ENCODE measurements at regions not wholly inside any gene's neighbourhood (a gene's known extent, or its start where the extent isn't known, plus 50 kb on each side); places are given as distances from the start of the nearest gene placed in this dataset.
"Not testable (repeated sequence)": the region's sequence is repeated elsewhere in the genome, so short reads cannot be mapped to it uniquely, and the experiment has no call there.

DNA sequence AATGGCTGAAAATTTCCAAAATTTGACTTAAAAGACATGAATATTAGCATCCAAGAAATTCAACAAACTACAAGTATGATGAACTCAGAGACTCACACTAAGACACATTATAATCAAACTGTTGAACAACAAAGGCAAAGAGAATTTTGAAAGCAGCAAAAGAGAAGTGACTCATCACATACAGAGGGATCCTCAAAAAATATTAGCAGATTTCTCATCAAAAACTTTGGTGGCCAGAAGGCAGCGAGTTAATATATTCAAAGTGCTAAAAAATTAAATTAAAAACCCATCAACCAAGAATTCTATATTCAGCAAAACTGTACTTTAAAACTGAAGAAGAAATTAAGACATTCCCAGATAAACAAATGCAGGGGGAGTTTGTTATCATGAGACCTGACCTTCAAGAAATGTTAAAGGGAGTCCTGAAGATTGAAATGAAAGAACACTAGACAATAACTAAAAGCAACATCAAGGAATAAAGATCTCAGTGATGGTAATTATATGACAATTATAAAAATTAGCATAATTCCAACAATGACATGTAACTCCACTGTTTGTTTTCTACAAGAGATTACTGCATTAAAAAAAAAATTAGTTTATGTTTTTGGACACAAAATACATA, 150.0 kb downstream of the RNASET2 start:
- DNase-seq (ENCODE audit: low read depth), result no peak

DNA sequence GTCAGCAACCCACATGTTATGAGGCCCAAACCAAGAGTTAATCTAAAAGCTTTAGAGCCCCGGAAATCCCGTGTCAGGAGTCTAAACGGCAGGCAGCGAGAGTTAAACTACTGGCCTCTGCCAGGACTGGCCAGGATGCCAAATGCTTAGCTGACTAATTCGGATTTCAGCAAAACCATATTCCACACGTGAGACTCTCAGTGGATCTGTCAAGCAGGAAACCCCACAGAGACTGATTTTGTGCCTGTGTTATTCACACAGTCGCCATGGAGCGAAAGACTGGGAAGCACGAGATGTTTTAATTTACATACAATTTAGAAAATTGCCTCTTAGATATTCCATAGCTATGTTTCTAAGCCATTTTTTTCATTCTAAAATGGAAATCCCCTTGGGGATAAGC, 152.9 kb downstream of the RNASET2 start:
- no peak for DNase-seq (ENCODE audit: low read depth)

DNA sequence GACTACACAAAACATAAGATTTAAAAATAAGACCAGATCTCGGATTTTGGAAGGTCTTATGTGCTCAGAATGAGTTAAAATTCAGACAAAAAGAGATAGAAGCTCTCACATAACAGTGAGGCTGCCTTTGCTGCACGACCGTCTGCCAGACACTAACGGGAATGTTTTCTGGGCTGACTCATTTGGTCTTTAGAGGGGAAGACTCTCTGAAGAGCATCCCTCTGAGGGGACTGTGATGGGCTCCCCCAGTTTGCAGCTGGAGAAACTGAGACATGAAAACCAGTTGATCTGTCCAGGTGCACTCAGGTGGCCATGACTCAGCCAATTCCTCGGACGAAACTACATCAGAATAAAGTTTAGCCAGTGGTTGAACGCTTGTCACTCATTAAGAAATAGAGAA, 153.9 kb downstream of the RNASET2 start:
- no peak for DNase-seq (ENCODE audit: low read depth)

DNA sequence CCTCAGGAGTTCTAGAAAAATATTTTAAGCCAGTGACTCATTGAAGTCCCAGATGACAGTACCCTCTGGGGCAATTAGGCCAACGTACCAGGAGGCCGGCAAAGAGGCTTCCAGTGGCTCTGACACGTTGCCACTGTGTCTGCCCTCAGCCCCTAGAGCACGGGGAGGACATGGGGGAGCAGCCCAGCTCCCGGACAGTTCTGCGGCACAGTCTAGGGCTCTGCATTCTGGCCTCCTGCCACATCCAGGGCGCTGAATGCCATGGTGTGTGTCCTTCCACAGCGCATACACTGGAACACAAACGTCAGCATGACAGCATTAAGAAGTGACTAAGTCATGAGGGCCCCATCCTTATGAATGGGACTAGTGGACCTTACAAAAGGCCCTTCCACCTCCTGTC, 156.2 kb downstream of the RNASET2 start:
- DNase-seq (ENCODE audit: low read depth), result no peak

DNA sequence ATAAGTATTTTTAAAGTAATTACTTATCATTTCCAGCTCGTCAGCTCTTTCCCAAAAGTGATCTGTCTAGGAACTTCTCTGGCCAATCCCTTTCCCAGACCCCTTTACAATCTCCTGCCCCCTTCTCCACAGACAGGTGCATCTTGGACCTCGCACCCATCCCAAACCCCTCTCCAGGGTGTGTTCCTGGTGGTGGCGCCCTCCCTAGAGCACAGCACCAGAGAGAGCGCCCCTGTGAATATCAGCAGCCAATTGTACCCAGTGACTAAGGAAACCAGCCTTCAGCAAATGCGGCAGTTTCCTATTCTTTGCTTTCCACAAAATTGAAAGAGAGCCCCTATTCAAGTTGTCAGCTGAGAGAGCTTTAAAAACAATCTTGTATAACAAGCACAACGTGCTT, 157.7 kb downstream of the RNASET2 start:
- DNase-seq (ENCODE audit: low read depth), result no peak

DNA sequence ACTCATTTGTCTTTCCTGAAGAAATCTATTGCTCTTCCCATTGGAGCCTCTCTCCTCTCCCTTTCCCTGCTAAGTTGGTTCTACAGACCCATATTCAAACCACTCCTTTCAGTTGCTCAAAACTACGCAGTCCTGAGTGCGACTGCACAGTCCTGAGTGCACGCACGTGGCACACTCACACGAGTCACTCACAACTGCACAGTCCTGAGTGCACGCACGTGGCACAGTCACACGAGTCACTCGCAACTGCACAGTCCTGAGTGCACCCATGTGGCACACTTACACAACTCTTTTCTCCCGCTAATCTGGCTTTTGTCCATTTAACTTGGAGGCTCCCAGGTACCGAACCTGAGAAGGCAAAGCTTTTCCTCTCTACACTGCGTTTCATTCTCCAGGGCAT, 159.7 kb downstream of the RNASET2 start:
- DNase-seq (ENCODE audit: low read depth), result no peak

DNA sequence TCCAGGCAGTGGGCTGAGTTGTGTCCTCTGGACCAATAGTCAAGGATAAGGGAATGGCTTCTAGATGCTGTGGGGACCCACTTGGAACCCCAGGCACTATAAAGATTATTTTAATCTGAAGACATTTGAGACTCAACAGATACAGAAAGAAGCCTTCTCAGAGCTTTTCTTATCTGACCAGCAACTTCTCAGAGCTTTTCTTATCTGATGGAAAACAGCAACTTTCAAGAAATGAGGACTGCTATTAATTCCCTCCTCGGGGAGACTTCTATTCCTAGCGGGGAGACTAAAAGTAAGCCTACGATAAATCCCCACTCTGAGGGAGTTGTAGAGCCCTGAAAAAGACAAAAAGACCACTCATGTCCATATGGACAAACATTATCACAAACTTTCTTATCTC, 160.5 kb downstream of the RNASET2 start:
- no peak for DNase-seq (ENCODE audit: low read depth)

DNA sequence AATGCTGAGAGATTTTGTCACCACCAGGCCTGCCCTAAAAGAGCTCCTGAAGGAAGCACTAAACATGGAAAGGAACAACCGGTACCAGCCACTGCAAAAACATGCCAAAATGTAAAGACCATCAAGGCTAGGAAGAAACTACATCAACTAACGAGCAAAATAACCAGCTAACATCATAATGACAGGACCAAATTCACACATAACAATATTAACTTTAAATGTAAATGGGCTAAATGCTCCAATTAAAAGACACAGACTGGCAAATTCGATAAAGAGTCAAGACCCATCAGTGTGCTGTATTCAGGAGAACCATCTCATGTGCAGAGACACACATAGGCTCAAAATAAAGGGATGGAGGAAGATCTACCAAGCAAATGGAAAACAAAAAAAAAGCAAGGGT, 163.8 kb upstream of the RPS6KA2 start:
- DNase-seq (ENCODE audit: low read depth), result not testable (repeated sequence)

DNA sequence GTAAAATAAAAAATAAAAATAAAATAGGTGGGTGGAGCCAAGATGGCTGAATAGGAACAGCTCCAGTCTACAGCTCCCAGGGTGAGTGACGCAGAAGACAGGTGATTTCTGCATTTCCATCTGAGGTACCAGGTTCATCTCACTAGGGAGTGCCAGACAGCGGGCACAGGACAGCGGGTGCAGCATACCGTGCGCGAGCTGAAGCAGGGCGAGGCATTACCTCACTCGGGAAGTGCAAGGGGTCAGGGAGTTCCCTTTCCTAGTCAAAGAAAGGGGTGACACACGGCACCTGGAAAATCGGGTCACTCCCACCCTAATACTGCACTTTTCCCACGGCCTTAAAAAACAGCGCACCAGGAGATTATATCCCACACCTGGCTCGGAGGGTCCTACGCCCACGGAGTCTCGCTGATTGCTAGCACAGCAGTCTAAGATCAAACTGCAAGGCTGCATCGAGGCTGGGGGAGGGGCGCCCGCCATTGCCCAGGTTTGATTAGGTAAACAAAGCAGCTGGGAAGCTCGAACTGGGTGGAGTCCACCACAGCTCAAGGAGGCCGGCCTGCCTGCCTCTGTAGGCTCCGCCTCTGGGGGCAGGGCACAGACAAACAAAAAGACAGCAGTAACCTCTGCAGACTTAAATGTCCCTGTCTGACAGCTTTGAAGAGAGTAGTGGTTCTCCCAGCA, 161.9 kb upstream of the RPS6KA2 start:
- not testable (repeated sequence) for DNase-seq (ENCODE audit: low read depth)

DNA sequence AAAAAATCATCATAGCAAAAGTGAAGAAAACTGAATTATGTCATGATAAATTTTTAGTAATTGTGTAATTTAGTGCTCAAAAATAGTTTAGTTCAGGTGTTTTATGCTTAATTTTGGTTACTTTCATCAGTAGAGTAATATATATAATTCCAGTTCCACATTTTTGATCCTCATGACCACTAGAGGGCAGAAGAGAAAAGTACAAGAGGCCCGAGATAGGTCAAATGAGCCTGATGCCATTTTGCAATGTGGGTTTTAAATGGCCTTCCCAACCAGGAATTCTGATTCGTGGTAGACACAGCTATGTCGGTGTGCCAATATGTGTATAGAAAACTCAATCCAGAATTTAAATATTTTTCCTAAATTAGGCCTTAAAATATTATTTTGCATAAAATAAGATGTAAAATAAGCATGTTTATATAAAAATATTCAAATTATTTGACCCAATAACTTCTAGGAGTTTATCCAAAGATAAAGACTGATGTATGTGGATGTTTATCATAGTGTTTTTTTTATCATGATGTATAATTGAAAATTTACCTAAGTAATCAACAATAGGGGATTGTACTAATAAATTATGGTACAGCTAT, 159.7 kb upstream of the RPS6KA2 start:
- no peak for DNase-seq (ENCODE audit: low read depth)

DNA sequence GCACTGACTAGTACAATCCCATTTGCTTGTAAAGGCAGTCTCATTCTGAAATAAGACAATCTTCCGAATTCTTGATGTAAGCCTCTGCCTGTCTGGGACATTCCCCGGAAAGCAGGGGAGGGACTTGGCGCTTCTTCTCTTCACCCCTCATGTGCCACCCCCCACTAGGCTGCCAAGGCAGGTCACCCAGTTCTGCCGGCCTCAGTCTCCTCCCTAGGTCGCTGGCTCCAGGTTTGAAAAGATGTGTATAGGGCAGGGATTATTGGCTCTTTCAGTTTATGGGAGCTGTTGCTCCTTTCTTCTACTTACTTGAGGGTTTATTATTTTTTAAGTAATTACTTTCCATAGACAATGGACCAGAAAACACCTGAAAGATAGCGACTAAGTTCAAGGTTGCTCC, 158.1 kb upstream of the RPS6KA2 start:
- no peak for DNase-seq (ENCODE audit: low read depth)

DNA sequence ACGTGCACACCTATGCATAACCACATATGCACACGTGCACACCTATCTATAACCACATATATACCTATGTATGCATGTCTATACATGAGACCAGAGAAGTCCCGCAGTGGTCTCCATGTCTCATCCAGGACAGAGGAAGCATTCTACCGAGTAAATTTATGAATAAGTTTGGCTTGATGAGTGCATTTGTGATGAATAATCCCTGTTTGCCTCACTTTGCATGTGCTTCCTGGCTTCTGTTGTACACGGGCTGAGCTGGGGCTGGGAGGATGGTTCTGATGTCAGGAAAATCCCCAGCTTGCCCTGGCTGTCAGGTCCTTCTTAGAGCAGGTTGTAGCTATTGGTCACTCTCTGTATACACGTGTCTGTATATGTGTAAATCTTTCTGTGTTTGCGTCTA, 157.6 kb upstream of the RPS6KA2 start:
- no peak for DNase-seq (ENCODE audit: low read depth)

DNA sequence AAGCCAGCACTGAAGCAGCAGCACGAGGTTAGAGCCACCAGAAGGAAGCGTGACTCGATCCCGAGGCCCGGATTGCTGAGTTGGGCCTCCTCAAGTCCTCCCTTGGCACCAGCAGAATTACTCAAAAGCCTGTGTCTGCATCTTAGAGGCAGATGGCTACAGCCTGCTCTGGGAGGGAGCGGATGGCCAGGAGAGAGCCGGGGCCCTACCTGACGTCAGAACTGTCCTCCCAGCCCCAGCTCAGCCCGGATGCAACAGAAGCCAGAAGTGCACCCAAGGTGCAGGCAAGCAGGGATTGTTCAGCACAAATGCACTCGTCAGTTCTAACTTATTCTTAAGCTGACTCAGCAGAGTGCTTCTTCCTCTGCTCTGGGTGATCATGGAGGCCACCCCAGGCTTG, 155.5 kb upstream of the RPS6KA2 start:
- DNase-seq (ENCODE audit: low read depth), result no peak

DNA sequence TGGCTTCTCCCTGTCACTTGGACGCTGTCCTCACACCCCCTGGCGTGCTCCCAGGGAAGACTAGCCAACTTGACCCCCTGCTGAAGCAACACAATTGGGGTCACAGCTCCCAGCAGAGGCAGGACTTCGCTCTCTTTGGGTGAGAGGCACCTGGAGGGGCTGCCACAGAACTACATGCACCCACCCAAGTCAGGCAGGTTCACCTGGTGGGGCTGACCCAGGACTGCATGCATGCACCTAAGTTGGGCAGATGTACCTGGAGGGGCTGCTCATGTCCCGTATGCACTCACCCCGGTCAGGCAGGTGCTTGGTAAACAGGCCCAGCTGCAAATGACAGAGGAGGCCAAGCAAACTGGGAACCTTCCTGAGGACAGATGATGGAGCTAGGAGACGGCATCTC, 154.3 kb upstream of the RPS6KA2 start:
- DNase-seq (ENCODE audit: low read depth), result no peak

DNA sequence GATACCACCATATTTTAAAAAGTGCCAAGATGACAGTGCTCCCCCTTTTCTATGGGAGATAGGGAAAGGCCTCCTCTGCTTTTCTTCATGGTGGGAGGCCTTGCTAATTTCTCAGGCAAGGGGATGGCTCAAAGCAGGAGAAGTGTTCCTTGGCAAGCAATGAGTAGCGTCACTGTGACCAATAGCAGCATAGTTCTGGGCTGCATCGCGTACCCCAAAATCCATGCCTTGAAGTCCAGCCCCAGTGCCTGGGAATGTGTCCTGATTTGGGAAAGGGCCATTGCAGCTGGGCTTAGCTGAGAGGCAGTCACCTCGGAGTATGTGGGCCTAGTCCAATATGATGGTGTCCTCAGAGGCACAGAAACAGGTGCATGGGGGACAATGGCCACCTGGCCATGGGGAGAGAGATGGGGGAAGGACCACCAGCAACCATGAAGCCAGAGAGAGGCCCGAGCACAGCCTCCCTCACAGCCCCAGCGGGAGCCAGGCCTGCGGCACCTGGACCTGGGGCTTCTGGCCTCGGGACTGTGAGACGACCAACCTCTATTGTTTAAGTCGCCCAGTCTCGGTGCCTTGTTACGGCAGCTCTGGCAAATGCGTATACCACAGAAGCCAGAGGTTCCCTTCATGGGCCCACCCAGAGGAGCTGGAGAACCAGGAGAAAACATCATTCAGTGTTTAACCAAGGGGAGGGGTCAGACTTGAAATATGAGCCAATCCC, 153.1 kb upstream of the RPS6KA2 start:
- DNase-seq (ENCODE audit: low read depth), result no peak

DNA sequence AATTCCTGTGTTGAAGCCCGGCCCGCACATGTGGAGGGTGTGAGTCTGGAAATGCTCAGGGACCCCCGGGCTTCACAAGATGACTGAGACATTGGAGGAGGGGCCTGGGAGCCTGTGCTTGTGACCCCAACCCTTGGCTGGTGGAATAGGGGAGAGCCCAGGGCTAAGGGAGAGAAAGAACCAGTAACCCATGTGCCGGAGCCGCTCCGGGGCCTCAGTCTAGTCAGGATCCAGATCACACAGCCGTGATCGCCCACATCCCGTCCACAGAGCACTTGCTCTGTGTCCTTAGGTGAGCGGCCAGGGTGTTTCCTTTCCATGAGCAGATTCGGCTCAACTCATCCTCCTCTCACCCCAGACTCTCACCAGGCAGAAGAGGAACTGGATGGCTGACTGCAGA, 152.3 kb upstream of the RPS6KA2 start:
- DNase-seq (ENCODE audit: low read depth), result no peak

DNA sequence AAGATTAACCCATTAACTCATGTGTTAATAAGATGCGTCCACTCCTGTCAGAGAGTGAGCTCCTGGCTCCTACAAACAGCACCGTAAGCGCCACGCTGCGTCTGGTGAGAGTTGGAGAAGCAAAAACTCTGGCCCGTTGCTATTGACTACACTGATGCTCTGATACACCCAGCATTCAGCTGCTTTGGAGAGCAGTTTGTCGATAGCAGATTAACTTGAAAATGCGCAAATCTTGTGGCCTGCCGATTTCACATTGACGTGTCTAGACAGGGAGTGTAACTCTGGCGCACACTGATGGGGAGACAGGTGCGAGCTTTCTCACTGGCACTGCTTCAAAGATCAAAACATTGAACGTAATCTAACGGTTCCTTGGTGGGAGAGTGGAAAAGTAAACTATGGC, 151.7 kb upstream of the RPS6KA2 start:
- DNase-seq (ENCODE audit: low read depth), result no peak

DNA sequence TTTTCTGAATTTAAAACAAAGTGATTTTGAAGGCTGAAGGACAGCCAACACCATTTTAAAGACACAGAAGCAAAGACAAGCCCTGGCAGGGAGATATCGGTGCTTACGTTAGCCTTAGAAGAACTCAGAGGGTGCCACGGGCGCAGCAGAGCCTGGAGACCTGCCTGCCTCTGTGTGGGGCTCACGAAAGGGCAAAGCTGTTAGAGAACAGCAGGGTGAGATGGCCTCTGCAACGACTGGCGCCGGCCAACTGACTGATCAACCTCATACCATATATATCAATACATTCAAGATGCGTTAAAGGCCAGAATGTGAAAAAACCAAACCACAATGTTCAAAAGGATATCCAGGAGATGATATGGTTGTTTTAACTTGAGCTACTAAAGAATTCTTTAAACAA, 151.0 kb upstream of the RPS6KA2 start:
- no peak for DNase-seq (ENCODE audit: low read depth)

DNA sequence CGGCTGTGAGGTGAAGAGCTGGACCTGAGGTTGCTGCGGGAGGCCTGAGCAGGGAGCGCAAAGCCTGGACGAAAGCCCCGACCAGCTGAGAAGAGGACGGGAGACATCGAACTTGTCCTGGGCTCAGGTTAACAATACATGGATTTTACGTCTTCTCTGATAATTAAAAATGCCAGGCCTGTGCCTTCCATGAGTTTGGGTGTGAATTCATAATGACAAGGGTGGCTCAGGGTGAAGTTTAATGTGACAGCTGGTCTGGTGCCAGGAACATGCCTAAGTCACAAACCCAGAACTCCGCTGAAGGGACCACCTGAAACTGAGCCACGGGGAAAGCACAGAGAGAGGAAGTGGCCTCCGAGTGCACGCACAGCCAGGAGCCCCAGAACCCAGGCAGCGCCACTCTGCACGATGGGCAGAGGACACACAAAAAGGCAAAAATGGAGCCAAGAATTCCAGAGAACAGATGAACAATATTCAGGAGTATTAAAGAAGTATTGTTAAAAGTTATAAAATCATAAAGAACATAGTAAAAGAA, 150.1 kb upstream of the RPS6KA2 start:
- no peak for DNase-seq (ENCODE audit: low read depth)

DNA sequence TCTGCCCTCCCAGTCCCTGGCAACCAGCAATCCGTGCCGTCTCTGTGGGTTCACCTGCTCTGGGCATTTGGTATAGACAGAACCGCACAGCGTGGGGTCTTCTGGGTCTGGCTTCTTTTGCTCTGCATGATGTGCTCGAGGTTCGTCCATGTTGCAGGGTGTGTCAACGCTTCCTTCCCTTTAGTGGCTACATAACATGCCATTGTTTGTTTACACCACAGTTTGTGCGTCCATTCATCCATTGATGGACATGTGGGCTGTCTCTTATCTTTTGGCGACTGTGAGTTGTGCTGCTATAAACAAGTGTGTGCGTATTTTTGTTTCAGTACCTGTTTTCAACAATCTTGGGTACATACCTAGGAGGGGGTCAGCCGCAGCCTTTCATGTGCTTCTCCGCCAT, 149.5 kb upstream of the RPS6KA2 start:
- DNase-seq (ENCODE audit: low read depth), result no peak

DNA sequence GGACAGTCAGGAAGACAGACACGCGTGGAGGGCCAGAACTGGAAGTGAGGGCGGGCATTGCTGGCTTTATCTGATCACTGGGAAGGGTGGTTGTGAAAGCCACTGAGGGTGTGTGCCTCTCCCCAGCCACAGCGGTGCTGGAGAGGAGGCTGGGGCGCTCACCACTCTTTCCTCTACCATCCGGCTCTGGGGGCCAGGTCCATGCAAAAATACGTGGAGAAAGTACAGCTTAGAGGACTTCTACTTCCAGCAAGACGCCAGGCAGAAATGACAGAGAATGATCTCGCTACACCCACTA, 148.8 kb upstream of the RPS6KA2 start:
- no peak for DNase-seq (ENCODE audit: low read depth)

DNA sequence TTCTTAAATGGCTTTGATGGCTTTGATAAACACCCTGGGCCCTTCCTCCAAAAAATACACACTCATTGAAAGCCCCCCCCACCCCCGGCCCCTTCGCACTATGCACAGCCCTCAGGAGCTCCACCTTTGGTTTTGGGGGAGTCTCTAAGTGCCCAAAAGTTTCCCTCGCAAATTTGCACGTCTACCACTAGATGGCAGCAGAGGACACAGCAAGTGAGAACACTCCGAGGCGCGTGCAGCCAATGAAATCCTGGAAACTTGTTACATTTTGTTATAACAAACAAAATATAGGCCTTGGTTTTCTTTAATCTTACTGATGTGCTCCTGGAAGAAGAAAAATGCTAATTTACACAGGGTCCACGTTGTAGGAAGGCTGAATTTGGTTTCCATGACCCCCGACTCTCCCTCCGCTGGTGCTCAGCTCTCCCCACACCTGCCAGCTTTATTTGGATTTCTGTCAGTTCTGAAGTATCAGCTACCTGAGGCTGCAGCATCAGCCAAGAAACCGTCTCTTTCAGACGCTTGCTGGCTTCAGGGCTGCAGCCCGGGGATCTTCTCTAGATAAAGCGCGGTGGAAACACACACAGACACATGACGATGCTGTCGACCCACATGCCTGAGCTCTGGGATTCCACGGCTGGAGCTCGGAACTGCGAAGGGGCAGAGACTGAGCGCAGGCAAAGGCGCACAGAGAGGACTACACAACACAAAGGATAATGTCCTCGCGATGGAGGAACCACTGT, 148.3 kb upstream of the RPS6KA2 start:
- peak; percentile 38 for DNase-seq (ENCODE audit: low read depth)

Measured in activated gamma-delta T cell treated with anti-CD3 and anti-CD28 coated beads, Interleukin-2, amount 50 U/mL, for 16 hours (primary cell).